BE2C (cell line): ENCODE measurements at regions not wholly inside any gene's neighbourhood (a gene's known extent, or its start where the extent isn't known, plus 50 kb on each side); places are given as distances from the start of the nearest gene placed in this dataset.

ENCODE experiments used
- DNase-seq: peaks from one replicate; pipeline ENCODE4 v3.0.0-alpha.2; 2020
- H3K27me3 ChIP-seq: fragments of 250-450 bp; sonication (Bioruptor Pico); 2 replicates; pipeline ENCODE4 v1.5.1; 2020; ENCODE audit warnings: mild to moderate bottlenecking
- H3K36me3 ChIP-seq: fragments of 250-450 bp; sonication (Bioruptor Pico); 2 replicates; pipeline ENCODE4 v1.5.1; 2020; ENCODE audit warnings: mild to moderate bottlenecking
- H3K4me1 ChIP-seq: fragments of 250-450 bp; sonication (Bioruptor Pico); 2 replicates; pipeline ENCODE4 v1.5.1; 2020
- H3K4me3 ChIP-seq: 2 replicates; pipeline ENCODE4 v1.5.1; 2011; ENCODE audit warnings: low read depth, low read length
- H3K9me3 ChIP-seq: fragments of 250-450 bp; sonication (Bioruptor Pico); 2 replicates; pipeline ENCODE4 v1.5.1; 2020
- CTCF ChIP-seq: IDR thresholded peaks from 2 replicates; pipeline ENCODE4 v1.5.1; 2012; ENCODE audit warnings: mild to moderate bottlenecking, low read depth, low read length

GRCh38 chr5:103357636-103358035 lies 99.1 kb downstream of the MACIR start:
- Histone ChIP-seq H3K36me3 (no peaks in the 10 kb centered on the region), H3K9me3 (no peaks in the 10 kb centered on the region), H3K4me1 (peaks cover 7% of the 10 kb centered on the region; the same call in 1 of the 2 replicates), H3K4me3 (no peak overlapping the region), H3K27me3 (no peaks in the 10 kb centered on the region)
- no peak for TF ChIP-seq CTCF
- no peak for DNase-seq

- no peak for TF ChIP-seq CTCF
- DNase-seq = no peak
- Histone ChIP-seq H3K27me3 (no peaks in the 10 kb centered on the region), H3K9me3 (no peaks in the 10 kb centered on the region), H3K36me3 (no peaks in the 10 kb centered on the region), H3K4me3 (no peak overlapping the region), H3K4me1 (peaks cover 7% of the 10 kb centered on the region; the same call in 1 of the 2 replicates)
Measured at GRCh38 chr5:103356350-103357091, 98.0 kb downstream of the MACIR start.

GRCh38 chr5:103355579-103355978 lies 97.0 kb downstream of the MACIR start:
- no peaks in the 10 kb centered on the region for H3K27me3 ChIP-seq
- peaks cover 7% of the 10 kb centered on the region; the same call in 1 of the 2 replicates for H3K4me1 ChIP-seq
- no peak for TF ChIP-seq CTCF
- H3K9me3 ChIP-seq = no peaks in the 10 kb centered on the region
- no peak overlapping the region for H3K4me3 ChIP-seq
- H3K36me3 ChIP-seq = no peaks in the 10 kb centered on the region
- DNase-seq = no peak

GRCh38 chr5:103354446-103354845 lies 95.9 kb downstream of the MACIR start:
- H3K4me1 ChIP-seq = peaks cover 7% of the 10 kb centered on the region; the same call in 1 of the 2 replicates
- no peak for DNase-seq
- H3K4me3 ChIP-seq = no peak overlapping the region
- H3K36me3 ChIP-seq = no peaks in the 10 kb centered on the region
- TF ChIP-seq CTCF = no peak
- H3K9me3 ChIP-seq = no peaks in the 10 kb centered on the region
- no peaks in the 10 kb centered on the region for H3K27me3 ChIP-seq

- Histone ChIP-seq H3K9me3 (no peaks in the 10 kb centered on the region), H3K4me1 (peaks cover 7% of the 10 kb centered on the region; the same call in 1 of the 2 replicates), H3K4me3 (no peak overlapping the region), H3K27me3 (no peaks in the 10 kb centered on the region), H3K36me3 (no peaks in the 10 kb centered on the region)
- TF ChIP-seq CTCF = no peak
- DNase-seq = no peak
Measured at GRCh38 chr5:103353581-103353980, 95.0 kb downstream of the MACIR start.

GRCh38 chr5:103347716-103348423 lies 89.3 kb downstream of the MACIR start:
- no peak for DNase-seq
- no peak for TF ChIP-seq CTCF
- Histone ChIP-seq H3K9me3 (no peaks in the 10 kb centered on the region), H3K4me1 (no peaks in the 10 kb centered on the region; the same call in 1 of the 2 replicates), H3K27me3 (no peaks in the 10 kb centered on the region), H3K4me3 (no peak overlapping the region), H3K36me3 (no peaks in the 10 kb centered on the region)
